Heart left ventricle (tissue), 16 donors: ENCODE measurements at regions not wholly inside any gene's neighbourhood (a gene's known extent, or its start where the extent isn't known, plus 50 kb on each side); places are given as distances from the start of the nearest gene placed in this dataset.
A peak's percentile ranks its signal among the peaks of the same experiment; 100 is the strongest.

ENCODE experiments used
- ATAC-seq, 4 donors: fragments of 200-7000 bp; cut with Tn5 transposase; one replicate each; pipeline ENCODE4 v1.9.1; 2020 to 2022; ENCODE audit warnings: moderate library complexity in 4 of 4, mild to moderate bottlenecking in 3 of 4, moderate number of reproducible peaks in 1 of 4
- DNase-seq, 5 donors: peaks; one replicate each; pipeline ENCODE4 v3.0.0-alpha.2; 2020
- H3K27ac ChIP-seq, 12 donors: fragments of 200-600 bp; sonication (generic) in 4 of 12; one replicate each; pipeline versions ENCODE4 v1.5.0 to v1.8.0; 2016 to 2022; ENCODE audit warnings: mild to moderate bottlenecking in 2 of 12
- H3K27me3 ChIP-seq, 9 donors: fragments of 200-600 bp; sonication (generic) in 2 of 9; one replicate each; pipeline versions ENCODE4 v1.5.1 to v1.8.0; 2016 to 2022; ENCODE audit warnings: mild to moderate bottlenecking in 3 of 9
- H3K36me3 ChIP-seq, 9 donors: fragments of 200-600 bp; sonication (generic) in 2 of 9; one replicate each; pipeline versions ENCODE4 v1.5.0 to v1.8.0; 2018 to 2022; ENCODE audit warnings: mild to moderate bottlenecking in 2 of 9
- H3K4me1 ChIP-seq, 12 donors: fragments of 200-600 bp; sonication (generic) in 4 of 12; one replicate each; pipeline versions ENCODE4 v1.5.0 to v1.8.0; 2016 to 2022; ENCODE audit warnings: mild to moderate bottlenecking in 3 of 12
- H3K4me3 ChIP-seq, 12 donors: fragments of 200-600 bp; sonication (generic) in 4 of 12; one replicate each; pipeline versions ENCODE4 v1.5.0 to v1.8.0; 2017 to 2022; ENCODE audit warnings: mild to moderate bottlenecking in 9 of 12, moderate library complexity in 4 of 12
- H3K9me3 ChIP-seq, 12 donors: fragments of 200-600 bp; sonication (generic) in 4 of 12; one replicate each; pipeline versions ENCODE4 v1.5.0 to v1.8.0; 2016 to 2022; ENCODE audit warnings: mild to moderate bottlenecking in 1 of 12
- POLR2A ChIP-seq, 2 donors: fragments of 450-650 bp; IDR thresholded peaks; one replicate each; pipeline ENCODE4 v1.6.1; 2017; ENCODE audit warnings: antibody characterized with exemption in 2 of 2, mild to moderate bottlenecking in 2 of 2, moderate library complexity in 2 of 2
- WGBS, 4 donors: extraction: QIAGEN DNeasy Blood & Tissue Kit in 2 of 4; methylation state at CpG; one replicate each; pipeline versions ENCODE4 v1.1.5 to v1.1.7; 2013 to 2018; 5-methylcytosine and 5-hydroxymethylcytosine counted together
- intact Hi-C, 10 donors: fragments of 100-400 bp; cut with DNase I; formaldehyde crosslinking; loops; one replicate each; pipeline versions ENCODE4 v1.11.1 to v1.14.2; 2022
- TF ChIP-seq, protein P1 (sequence below), 12 donors: fragments of 200-600 bp; sonication (generic) in 4 of 12; IDR thresholded peaks; one replicate each; pipeline versions ENCODE4 v1.5.0 to v1.8.0; 2018 to 2022; ENCODE audit warnings: antibody characterized with exemption in 12 of 12, mild to moderate bottlenecking in 5 of 12
- donor health status: ischemic (EF 13 %, LVEDD 7.1; RV severe dilation, severe dysfunction).
- donor health status: healthy with polysubstance abuse.
- donor health status: DM: no; HTN: yes; CAD: no.
- donor health status: DM: no; HTN: no; CAD: no.
- donor health status: ischemic (EF 25% LVEDD 6.9; RV normal size, moderate dysfunction).
- donor health status: ischemic (EF 25% LVEDD 5.7; RV mildly dilated, moderate dysfunction).
- donor health status: healthy.
- donor health status: DM: yes; HTN: yes; CAD: no.
- donor health status: ischemic (EF 35%, LVEDD 5.7; RV mildly dilated, moderate dysfunction).
- donor health status: nonischemic (EF 11% LVEDD 7.7; RV severe dilation, severe dysfunction).
- donor health status: DM: yes; HTN: yes; CAD: no.
- donor health status: PGD.
- donor health status: ischemic (EF 29% LVEDD 5.4; RV normal size, mild dysfunction).
- donor health status: nonischemic (EF 23%, LVEDD 6.1; RV moderate dilation, normal function).

DNA sequence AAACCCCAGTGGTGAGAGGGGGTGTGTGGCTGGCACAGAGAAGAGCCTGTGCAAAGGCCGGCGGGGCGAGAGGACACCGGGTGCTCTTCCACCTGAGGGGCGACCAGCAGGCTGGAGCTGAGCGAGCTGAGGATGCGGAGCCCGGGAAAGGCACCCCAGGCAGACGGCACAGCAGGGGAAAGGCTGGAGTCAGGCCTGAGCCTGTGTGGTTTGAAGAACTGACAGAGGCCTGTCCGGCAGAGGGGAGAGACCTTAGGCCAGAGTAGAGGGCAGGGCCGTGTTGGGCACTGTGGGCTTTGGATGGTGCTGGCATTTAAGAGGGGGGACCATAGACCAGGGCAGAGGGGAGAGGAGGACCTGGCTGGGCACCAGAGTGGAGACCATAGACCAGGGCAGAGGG is 149.8 kb downstream of the RTP5 start:
- Histone ChIP-seq H3K27me3 (peaks cover 0 to 11% (median 0%) of the 10 kb centered on the region in 9 donors), H3K36me3 (no peaks in the 10 kb centered on the region), H3K4me1 (no peaks in the 10 kb centered on the region), H3K27ac (no peak overlapping the region), H3K9me3 (no peaks in the 10 kb centered on the region), H3K4me3 (no peak overlapping the region)
- peak in 1 of 4 donors; percentile 38 for ATAC-seq
- TF ChIP-seq, protein P1, sequence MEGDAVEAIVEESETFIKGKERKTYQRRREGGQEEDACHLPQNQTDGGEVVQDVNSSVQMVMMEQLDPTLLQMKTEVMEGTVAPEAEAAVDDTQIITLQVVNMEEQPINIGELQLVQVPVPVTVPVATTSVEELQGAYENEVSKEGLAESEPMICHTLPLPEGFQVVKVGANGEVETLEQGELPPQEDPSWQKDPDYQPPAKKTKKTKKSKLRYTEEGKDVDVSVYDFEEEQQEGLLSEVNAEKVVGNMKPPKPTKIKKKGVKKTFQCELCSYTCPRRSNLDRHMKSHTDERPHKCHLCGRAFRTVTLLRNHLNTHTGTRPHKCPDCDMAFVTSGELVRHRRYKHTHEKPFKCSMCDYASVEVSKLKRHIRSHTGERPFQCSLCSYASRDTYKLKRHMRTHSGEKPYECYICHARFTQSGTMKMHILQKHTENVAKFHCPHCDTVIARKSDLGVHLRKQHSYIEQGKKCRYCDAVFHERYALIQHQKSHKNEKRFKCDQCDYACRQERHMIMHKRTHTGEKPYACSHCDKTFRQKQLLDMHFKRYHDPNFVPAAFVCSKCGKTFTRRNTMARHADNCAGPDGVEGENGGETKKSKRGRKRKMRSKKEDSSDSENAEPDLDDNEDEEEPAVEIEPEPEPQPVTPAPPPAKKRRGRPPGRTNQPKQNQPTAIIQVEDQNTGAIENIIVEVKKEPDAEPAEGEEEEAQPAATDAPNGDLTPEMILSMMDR (IDR thresholded peaks at IDR 0.05) = no peak
- TF ChIP-seq POLR2A (IDR thresholded peaks at IDR 0.05) = no peak
- DNase-seq = no peak
- 86 to 90% (median 88%) methylated on average over 11 of the region's 11 CpGs for WGBS, 4 donors
- intact Hi-C loops = no loop called here

DNA sequence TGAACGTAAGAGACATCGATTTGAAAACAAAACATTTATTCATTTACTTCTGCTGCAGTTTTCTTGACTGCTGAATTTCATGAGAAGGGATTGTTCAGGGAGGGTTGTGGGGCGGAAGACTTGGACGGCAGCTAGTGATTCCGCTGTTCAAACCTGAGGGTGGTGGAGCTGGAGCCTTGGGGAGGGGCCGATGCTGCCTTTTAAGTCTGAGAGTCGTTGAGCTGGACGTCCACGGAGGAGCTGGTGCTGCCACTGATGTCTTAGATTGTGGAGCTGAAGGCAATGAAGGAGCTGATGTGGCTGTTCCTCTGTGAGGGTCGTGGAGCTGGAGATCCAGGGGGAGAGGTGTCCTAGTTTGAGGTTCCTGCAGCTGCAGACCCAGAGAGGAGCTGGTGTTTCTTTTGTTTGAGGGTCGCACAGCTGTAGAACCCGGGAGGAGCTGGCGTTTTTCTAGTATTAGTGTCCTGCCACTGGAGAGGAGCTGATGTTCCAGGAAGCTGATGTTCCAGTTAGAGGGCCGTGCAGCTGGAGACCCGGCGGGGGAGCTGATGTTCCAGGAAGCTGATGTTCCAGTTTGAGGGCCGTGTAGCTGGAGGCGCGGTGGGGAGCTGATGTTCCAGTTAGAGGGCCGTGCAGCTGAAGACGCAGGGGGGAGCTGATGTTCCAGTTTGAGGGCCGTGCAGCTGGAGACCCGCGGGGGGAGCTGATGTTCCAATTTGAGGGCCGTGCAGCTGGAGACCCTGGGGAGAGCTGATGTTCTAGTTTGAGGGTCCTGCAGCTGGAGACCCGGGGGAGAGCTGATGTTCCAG is 150.9 kb downstream of the RTP5 start:
- no peak overlapping the region for H3K27ac ChIP-seq
- TF ChIP-seq, protein P1 (IDR thresholded peaks at IDR 0.05) = peak in 1 of 12 donors; percentile 6
- no peak for TF ChIP-seq POLR2A (IDR thresholded peaks at IDR 0.05)
- DNase-seq (no peak), ATAC-seq (peak in 2 of 4 donors; percentile 39 to 75)
- H3K4me1 ChIP-seq = no peaks in the 10 kb centered on the region
- H3K36me3 ChIP-seq = no peaks in the 10 kb centered on the region
- 57 to 60% (median 59%) methylated on average over 25 to 26 of the region's 26 CpGs for WGBS, 4 donors
- peaks cover 0 to 21% (median 0%) of the 10 kb centered on the region in 9 donors for H3K27me3 ChIP-seq
- intact Hi-C loops = no loop called here
- no peak overlapping the region for H3K4me3 ChIP-seq
- no peaks in the 10 kb centered on the region for H3K9me3 ChIP-seq

DNA sequence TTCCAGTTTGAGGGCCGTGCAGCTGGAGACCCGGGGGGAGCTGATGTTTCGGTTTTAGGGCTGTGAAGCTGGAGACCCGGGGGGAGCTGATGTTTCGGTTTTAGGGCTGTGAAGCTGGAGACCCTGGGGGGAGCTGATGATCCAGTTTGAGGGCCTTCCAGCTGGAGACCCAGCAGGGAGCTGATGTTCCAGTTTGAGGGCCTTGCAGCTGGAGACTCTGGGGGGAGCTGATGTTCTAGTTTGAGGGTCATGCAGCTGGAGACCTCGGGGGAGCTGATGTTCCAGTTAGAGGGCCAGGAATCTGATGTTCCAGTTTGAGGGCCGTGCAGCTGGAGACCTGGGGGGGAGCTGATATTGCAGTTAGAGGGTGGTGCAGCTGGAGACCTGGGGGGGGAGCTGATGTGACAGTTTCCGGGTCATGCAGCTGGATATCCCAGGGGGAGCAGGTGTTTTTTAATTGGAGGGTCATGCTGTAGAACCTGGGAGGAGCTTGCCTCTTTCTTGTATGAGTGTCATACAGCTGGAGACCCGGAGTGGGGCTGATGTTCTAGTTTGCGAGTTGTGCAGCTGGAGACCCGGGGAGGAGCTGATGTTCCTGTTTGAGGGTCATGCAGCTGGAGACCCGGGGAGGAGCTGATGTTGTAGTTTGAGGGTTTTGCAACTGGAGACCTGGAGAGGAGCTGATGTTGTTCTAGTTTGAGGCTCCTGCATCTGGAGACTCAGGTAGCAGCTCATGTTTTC is 153.2 kb downstream of the RTP5 start:
- H3K27me3 ChIP-seq = peaks cover 0 to 28% (median 0%) of the 10 kb centered on the region in 9 donors
- no peak overlapping the region for H3K4me3 ChIP-seq
- no peaks in the 10 kb centered on the region for H3K4me1 ChIP-seq
- ATAC-seq = no peak
- 75 to 82% (median 77%) methylated on average over 12 of the region's 12 CpGs for WGBS, 4 donors
- H3K36me3 ChIP-seq = no peaks in the 10 kb centered on the region
- H3K9me3 ChIP-seq = no peaks in the 10 kb centered on the region
- no peak for TF ChIP-seq POLR2A (IDR thresholded peaks at IDR 0.05)
- TF ChIP-seq, protein P1 (IDR thresholded peaks at IDR 0.05) = no peak
- no peak overlapping the region for H3K27ac ChIP-seq
- intact Hi-C loops = no loop called here
- peak in 1 of 5 donors; percentile 3 for DNase-seq

DNA sequence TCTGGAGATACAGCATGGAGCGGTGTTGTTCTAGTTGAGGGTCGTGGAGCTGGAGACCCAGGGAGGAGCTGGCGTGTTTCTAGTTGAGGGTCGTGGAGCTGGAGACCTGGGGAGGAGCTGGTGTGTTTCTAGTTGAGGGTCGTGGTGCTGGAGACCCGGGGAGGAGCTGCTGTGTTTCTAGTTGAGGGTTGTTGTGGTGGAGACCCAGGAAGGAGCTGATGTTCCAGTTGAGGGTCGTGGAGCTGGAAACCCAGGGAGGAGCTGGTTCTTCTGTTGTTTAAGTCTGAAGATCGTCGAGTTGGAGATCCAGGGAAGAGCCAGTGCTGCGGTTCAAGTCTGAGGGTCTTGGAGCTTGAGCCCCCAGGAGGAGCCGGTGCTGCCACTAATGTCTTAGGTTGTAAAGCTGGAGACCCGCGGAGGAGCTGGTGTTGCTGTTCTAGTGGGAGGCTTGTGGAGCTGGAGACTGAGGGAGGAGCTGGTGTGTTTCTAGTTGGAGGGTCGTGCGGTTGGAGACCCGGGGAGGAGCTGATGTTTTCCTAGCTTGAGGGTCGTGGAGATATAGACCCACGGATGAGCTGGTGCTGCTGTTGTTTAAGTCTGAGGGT is 155.3 kb downstream of the RTP5 start:
- DNase-seq = peak in 1 of 5 donors; percentile 51
- H3K4me1 ChIP-seq = no peaks in the 10 kb centered on the region
- no peak for ATAC-seq
- no peak overlapping the region for H3K27ac ChIP-seq
- H3K27me3 ChIP-seq = peaks cover 0 to 42% (median 0%) of the 10 kb centered on the region in 9 donors
- no peak overlapping the region for H3K4me3 ChIP-seq
- intact Hi-C loops = no loop called here
- TF ChIP-seq, protein P1 (IDR thresholded peaks at IDR 0.05) = no peak
- TF ChIP-seq POLR2A (IDR thresholded peaks at IDR 0.05) = no peak
- no peaks in the 10 kb centered on the region for H3K36me3 ChIP-seq
- no peaks in the 10 kb centered on the region for H3K9me3 ChIP-seq
- WGBS, 4 donors = 82 to 88% (median 84%) methylated on average over 18 of the region's 18 CpGs
